ENCODE measurements at regions not wholly inside any gene's neighbourhood (a gene's known extent, or its start where the extent isn't known, plus 50 kb on each side); places are given as distances from the start of the nearest gene placed in this dataset.

GRCh38 chr2:176804392-176804791 is 408.2 kb upstream of the HNRNPA3 start:
- Histone ChIP-seq H3K27me3 (ENCODE audit: control insufficient read depth in 1 of 2, insufficient read depth in 2 of 2, low read length in 2 of 2) (peaks cover 0 to 3% of the 10 kb centered on the region in 2 donors), H3K9ac (ENCODE audit: low read depth in 1 of 2, low read length in 2 of 2) (no peak overlapping the region), H3K4me3 (ENCODE audit: low read depth in 1 of 2, low read length in 2 of 2) (no peak overlapping the region), H3K9me3 (ENCODE audit: control insufficient read depth in 1 of 2, low read length in 2 of 2) (no peaks in the 10 kb centered on the region), H3K36me3 (ENCODE audit: control insufficient read depth in 1 of 2, insufficient read depth in 2 of 2, low read length in 2 of 2) (no peaks in the 10 kb centered on the region), H3K4me1 (ENCODE audit: control insufficient read depth in 1 of 2, insufficient read depth in 2 of 2, low read length in 2 of 2) (no peaks in the 10 kb centered on the region), H3K27ac (ENCODE audit: low read depth, low read length) (no peak overlapping the region)

- Histone ChIP-seq H3K27ac (ENCODE audit: low read depth, low read length) (no peak overlapping the region), H3K4me3 (ENCODE audit: low read depth in 1 of 2, low read length in 2 of 2) (no peak overlapping the region), H3K27me3 (ENCODE audit: control insufficient read depth in 1 of 2, insufficient read depth in 2 of 2, low read length in 2 of 2) (peaks cover 0 to 3% of the 10 kb centered on the region in 2 donors), H3K9me3 (ENCODE audit: control insufficient read depth in 1 of 2, low read length in 2 of 2) (no peaks in the 10 kb centered on the region), H3K36me3 (ENCODE audit: control insufficient read depth in 1 of 2, insufficient read depth in 2 of 2, low read length in 2 of 2) (no peaks in the 10 kb centered on the region), H3K9ac (ENCODE audit: low read depth in 1 of 2, low read length in 2 of 2) (no peak overlapping the region), H3K4me1 (ENCODE audit: control insufficient read depth in 1 of 2, insufficient read depth in 2 of 2, low read length in 2 of 2) (no peaks in the 10 kb centered on the region)
Observed at GRCh38 chr2:176805345-176805744, 407.2 kb upstream of the HNRNPA3 start.

- Histone ChIP-seq H3K36me3 (ENCODE audit: control insufficient read depth in 1 of 2, insufficient read depth in 2 of 2, low read length in 2 of 2) (no peaks in the 10 kb centered on the region), H3K4me1 (ENCODE audit: control insufficient read depth in 1 of 2, insufficient read depth in 2 of 2, low read length in 2 of 2) (no peaks in the 10 kb centered on the region), H3K9ac (ENCODE audit: low read depth in 1 of 2, low read length in 2 of 2) (no peak overlapping the region), H3K9me3 (ENCODE audit: control insufficient read depth in 1 of 2, low read length in 2 of 2) (no peaks in the 10 kb centered on the region), H3K27me3 (ENCODE audit: control insufficient read depth in 1 of 2, insufficient read depth in 2 of 2, low read length in 2 of 2) (no peaks in the 10 kb centered on the region), H3K4me3 (ENCODE audit: low read depth in 1 of 2, low read length in 2 of 2) (no peak overlapping the region), H3K27ac (ENCODE audit: low read depth, low read length) (no peak overlapping the region)
Observed at GRCh38 chr2:176812246-176812775, 400.3 kb upstream of the HNRNPA3 start.

GRCh38 chr2:176813156-176813555 is 399.4 kb upstream of the HNRNPA3 start:
- no peaks in the 10 kb centered on the region for H3K27me3 ChIP-seq (ENCODE audit: control insufficient read depth in 1 of 2, insufficient read depth in 2 of 2, low read length in 2 of 2)
- no peaks in the 10 kb centered on the region for H3K36me3 ChIP-seq (ENCODE audit: control insufficient read depth in 1 of 2, insufficient read depth in 2 of 2, low read length in 2 of 2)
- no peak overlapping the region for H3K27ac ChIP-seq (ENCODE audit: low read depth, low read length)
- H3K4me3 ChIP-seq (ENCODE audit: low read depth in 1 of 2, low read length in 2 of 2), result no peak overlapping the region
- H3K9me3 ChIP-seq (ENCODE audit: control insufficient read depth in 1 of 2, low read length in 2 of 2), result no peaks in the 10 kb centered on the region
- no peak overlapping the region for H3K9ac ChIP-seq (ENCODE audit: low read depth in 1 of 2, low read length in 2 of 2)
- H3K4me1 ChIP-seq (ENCODE audit: control insufficient read depth in 1 of 2, insufficient read depth in 2 of 2, low read length in 2 of 2), result no peaks in the 10 kb centered on the region

GRCh38 chr2:176813621-176814049 is 399.0 kb upstream of the HNRNPA3 start:
- H3K4me3 ChIP-seq (ENCODE audit: low read depth in 1 of 2, low read length in 2 of 2), result no peak overlapping the region
- no peak overlapping the region for H3K9ac ChIP-seq (ENCODE audit: low read depth in 1 of 2, low read length in 2 of 2)
- no peaks in the 10 kb centered on the region for H3K27me3 ChIP-seq (ENCODE audit: control insufficient read depth in 1 of 2, insufficient read depth in 2 of 2, low read length in 2 of 2)
- no peaks in the 10 kb centered on the region for H3K9me3 ChIP-seq (ENCODE audit: control insufficient read depth in 1 of 2, low read length in 2 of 2)
- no peaks in the 10 kb centered on the region for H3K36me3 ChIP-seq (ENCODE audit: control insufficient read depth in 1 of 2, insufficient read depth in 2 of 2, low read length in 2 of 2)
- H3K4me1 ChIP-seq (ENCODE audit: control insufficient read depth in 1 of 2, insufficient read depth in 2 of 2, low read length in 2 of 2), result no peaks in the 10 kb centered on the region
- H3K27ac ChIP-seq (ENCODE audit: low read depth, low read length), result no peak overlapping the region

- Histone ChIP-seq H3K9me3 (ENCODE audit: control insufficient read depth in 1 of 2, low read length in 2 of 2) (no peaks in the 10 kb centered on the region), H3K36me3 (ENCODE audit: control insufficient read depth in 1 of 2, insufficient read depth in 2 of 2, low read length in 2 of 2) (no peaks in the 10 kb centered on the region), H3K4me3 (ENCODE audit: low read depth in 1 of 2, low read length in 2 of 2) (no peak overlapping the region), H3K4me1 (ENCODE audit: control insufficient read depth in 1 of 2, insufficient read depth in 2 of 2, low read length in 2 of 2) (no peaks in the 10 kb centered on the region), H3K27me3 (ENCODE audit: control insufficient read depth in 1 of 2, insufficient read depth in 2 of 2, low read length in 2 of 2) (no peaks in the 10 kb centered on the region), H3K27ac (ENCODE audit: low read depth, low read length) (no peak overlapping the region), H3K9ac (ENCODE audit: low read depth in 1 of 2, low read length in 2 of 2) (no peak overlapping the region)
Observed at GRCh38 chr2:176814274-176814673, 398.3 kb upstream of the HNRNPA3 start.

GRCh38 chr2:176814740-176815367 is 397.7 kb upstream of the HNRNPA3 start:
- no peak overlapping the region for H3K4me3 ChIP-seq (ENCODE audit: low read depth in 1 of 2, low read length in 2 of 2)
- no peaks in the 10 kb centered on the region for H3K27me3 ChIP-seq (ENCODE audit: control insufficient read depth in 1 of 2, insufficient read depth in 2 of 2, low read length in 2 of 2)
- no peaks in the 10 kb centered on the region for H3K9me3 ChIP-seq (ENCODE audit: control insufficient read depth in 1 of 2, low read length in 2 of 2)
- H3K4me1 ChIP-seq (ENCODE audit: control insufficient read depth in 1 of 2, insufficient read depth in 2 of 2, low read length in 2 of 2), result no peaks in the 10 kb centered on the region
- no peak overlapping the region for H3K9ac ChIP-seq (ENCODE audit: low read depth in 1 of 2, low read length in 2 of 2)
- H3K36me3 ChIP-seq (ENCODE audit: control insufficient read depth in 1 of 2, insufficient read depth in 2 of 2, low read length in 2 of 2), result no peaks in the 10 kb centered on the region
- H3K27ac ChIP-seq (ENCODE audit: low read depth, low read length), result no peak overlapping the region

GRCh38 chr2:176817061-176817565 is 395.5 kb upstream of the HNRNPA3 start:
- Histone ChIP-seq H3K27ac (ENCODE audit: low read depth, low read length) (no peak overlapping the region), H3K4me1 (ENCODE audit: control insufficient read depth in 1 of 2, insufficient read depth in 2 of 2, low read length in 2 of 2) (no peaks in the 10 kb centered on the region), H3K27me3 (ENCODE audit: control insufficient read depth in 1 of 2, insufficient read depth in 2 of 2, low read length in 2 of 2) (no peaks in the 10 kb centered on the region), H3K9me3 (ENCODE audit: control insufficient read depth in 1 of 2, low read length in 2 of 2) (no peaks in the 10 kb centered on the region), H3K4me3 (ENCODE audit: low read depth in 1 of 2, low read length in 2 of 2) (no peak overlapping the region), H3K36me3 (ENCODE audit: control insufficient read depth in 1 of 2, insufficient read depth in 2 of 2, low read length in 2 of 2) (no peaks in the 10 kb centered on the region), H3K9ac (ENCODE audit: low read depth in 1 of 2, low read length in 2 of 2) (no peak overlapping the region)

- Histone ChIP-seq H3K4me3 (ENCODE audit: low read depth in 1 of 2, low read length in 2 of 2) (no peak overlapping the region), H3K27me3 (ENCODE audit: control insufficient read depth in 1 of 2, insufficient read depth in 2 of 2, low read length in 2 of 2) (no peaks in the 10 kb centered on the region), H3K9ac (ENCODE audit: low read depth in 1 of 2, low read length in 2 of 2) (no peak overlapping the region), H3K36me3 (ENCODE audit: control insufficient read depth in 1 of 2, insufficient read depth in 2 of 2, low read length in 2 of 2) (no peaks in the 10 kb centered on the region), H3K4me1 (ENCODE audit: control insufficient read depth in 1 of 2, insufficient read depth in 2 of 2, low read length in 2 of 2) (no peaks in the 10 kb centered on the region), H3K27ac (ENCODE audit: low read depth, low read length) (no peak overlapping the region), H3K9me3 (ENCODE audit: control insufficient read depth in 1 of 2, low read length in 2 of 2) (no peaks in the 10 kb centered on the region)
Observed at GRCh38 chr2:176818076-176818475, 394.5 kb upstream of the HNRNPA3 start.

- Histone ChIP-seq H3K4me3 (ENCODE audit: low read depth in 1 of 2, low read length in 2 of 2) (no peak overlapping the region), H3K9ac (ENCODE audit: low read depth in 1 of 2, low read length in 2 of 2) (no peak overlapping the region), H3K36me3 (ENCODE audit: control insufficient read depth in 1 of 2, insufficient read depth in 2 of 2, low read length in 2 of 2) (no peaks in the 10 kb centered on the region), H3K9me3 (ENCODE audit: control insufficient read depth in 1 of 2, low read length in 2 of 2) (no peaks in the 10 kb centered on the region), H3K27ac (ENCODE audit: low read depth, low read length) (no peak overlapping the region), H3K27me3 (ENCODE audit: control insufficient read depth in 1 of 2, insufficient read depth in 2 of 2, low read length in 2 of 2) (no peaks in the 10 kb centered on the region), H3K4me1 (ENCODE audit: control insufficient read depth in 1 of 2, insufficient read depth in 2 of 2, low read length in 2 of 2) (no peaks in the 10 kb centered on the region)
Observed at GRCh38 chr2:176818617-176819016, 394.0 kb upstream of the HNRNPA3 start.

All from duodenal mucosa (tissue), 2 donors.